HCT116 (cell line): ENCODE measurements at regions not wholly inside any gene's neighbourhood (a gene's known extent, or its start where the extent isn't known, plus 50 kb on each side); places are given as distances from the start of the nearest gene placed in this dataset.
A peak's percentile ranks its signal among the peaks of the same experiment; 100 is the strongest.

Experiments used
- ATAC-seq: fragments of 200-7000 bp; cut with Tn5 transposase; 2 replicates; pipeline ENCODE4 v1.9.1; 2020; ENCODE audit warnings: mild to moderate bottlenecking, moderate library complexity
- BruUV-seq: library from RNA; stranded (reverse); fragments of 400-500 nt; replicated peaks from 2 replicates; lab custom pipeline; 2021; lab: Mats Ljungman, UMichigan
- CTCF ChIA-PET: fragments of 300-600 bp; sonication (Branson Sonifier 250); formaldehyde crosslinking; loops from one replicate; lab custom pipeline; 2021; ENCODE audit warnings: antibody characterized with exemption; lab: Charles Lee
- POLR2A ChIA-PET: fragments of 300-600, 350-600 bp; sonication (Branson Sonifier 250); formaldehyde crosslinking; loops from one replicate; lab custom pipeline; 2021; ENCODE audit warnings: antibody characterized with exemption; lab: Charles Lee
- RAD21 ChIA-PET, 2 experiments: fragments of 300-600 bp; sonication (Branson Sonifier 250); formaldehyde crosslinking; loops; one replicate each; lab custom pipeline; 2023; ENCODE audit warnings: low total read pairs in 2 of 2; ENCODE audit not compliant: uncharacterized antibody in 2 of 2, unreplicated experiment in 2 of 2, low non-redundant PET in 1 of 2; lab: Charles Lee
- DNase-seq: peaks from one replicate; pipeline ENCODE4 v3.0.0-alpha.2; 2010; ENCODE audit warnings: low read depth, low spot score
- H2AFZ ChIP-seq: fragments of 200-600 bp; shearing (Covaris generic), sonication (generic); 2 replicates; pipeline ENCODE4 v1.6.1; 2017; ENCODE audit warnings: low read depth, mixed run types, mixed read lengths, antibody characterized with exemption, low read length; ENCODE audit not compliant: poor library complexity, severe bottlenecking
- H3K27ac ChIP-seq: 2 replicates; pipeline ENCODE4 v1.5.1; 2012; ENCODE audit warnings: low read depth, low read length
- H3K27me3 ChIP-seq: fragments of 200-600 bp; sonication (generic); 2 replicates; pipeline ENCODE4 v1.6.1; 2016; ENCODE audit warnings: mixed run types, low read length, mixed read lengths; ENCODE audit not compliant: insufficient read depth
- H3K36me3 ChIP-seq, 2 experiments: fragments of 200-500 bp in 1 of 2; fragments of 200-600 bp in 1 of 2; sonication (Bioruptor generic) in 1 of 2; sonication (generic) in 1 of 2; 2 replicates each; pipeline versions ENCODE4 v1.5.1 to v1.6.1; 2014 to 2016; ENCODE audit warnings: low read length in 2 of 2, inconsistent platforms in 1 of 2, mixed read lengths in 1 of 2, mixed run types in 1 of 2; ENCODE audit not compliant: insufficient read depth in 2 of 2, control insufficient read depth in 1 of 2
- H3K4me1 ChIP-seq, 2 experiments: fragments of 200-600 bp in 1 of 2; sonication (generic) in 1 of 2; 2 replicates each; pipeline versions ENCODE4 v1.5.1 to v1.6.1; 2012 to 2017; ENCODE audit warnings: low read length in 2 of 2, inconsistent platforms in 1 of 2, mild to moderate bottlenecking in 1 of 2, mixed read lengths in 1 of 2, mixed run types in 1 of 2, moderate library complexity in 1 of 2; ENCODE audit not compliant: insufficient read depth in 2 of 2, control insufficient read depth in 1 of 2
- H3K4me2 ChIP-seq: fragments of 200-600 bp; sonication (generic); 2 replicates; pipeline ENCODE4 v1.6.1; 2017; ENCODE audit warnings: mixed run types, low read length, mixed read lengths
- H3K4me3 ChIP-seq, 2 experiments: fragments of 200-600 bp in 1 of 2; sonication (generic) in 1 of 2; replicated peaks in 1 of 2; 2 replicates each; pipeline ENCODE4 v1.5.1; 2011 to 2016; ENCODE audit warnings: low read length in 2 of 2, control low read depth in 1 of 2, low read depth in 1 of 2, mild to moderate bottlenecking in 1 of 2, mixed read lengths in 1 of 2, mixed run types in 1 of 2
- H3K79me2 ChIP-seq: fragments of 200-600 bp; sonication (generic); 2 replicates; pipeline ENCODE4 v1.6.1; 2017; ENCODE audit warnings: mild to moderate bottlenecking, mixed run types, low read length, moderate library complexity, mixed read lengths; ENCODE audit not compliant: insufficient read depth
- H3K9ac ChIP-seq: fragments of 200-600 bp; sonication (generic); 2 replicates; pipeline ENCODE4 v1.6.1; 2016; ENCODE audit warnings: low read length, mixed read lengths
- H3K9me2 ChIP-seq: fragments of 200-600 bp; sonication (generic), shearing (Covaris generic); 2 replicates; pipeline ENCODE4 v1.6.1; 2017; ENCODE audit warnings: mixed run types, mild to moderate bottlenecking, moderate library complexity; ENCODE audit not compliant: insufficient read depth
- H3K9me3 ChIP-seq, 2 experiments: fragments of 200-500 bp in 1 of 2; fragments of 200-600 bp in 1 of 2; sonication (Bioruptor generic) in 1 of 2; sonication (generic) in 1 of 2; 2 replicates each; pipeline ENCODE4 v1.6.1; 2014 to 2017; ENCODE audit warnings: low read length in 2 of 2, mixed read lengths in 2 of 2, inconsistent platforms in 1 of 2, low read depth in 1 of 2, mild to moderate bottlenecking in 1 of 2, mixed run types in 1 of 2, moderate library complexity in 1 of 2; ENCODE audit not compliant: control insufficient read depth in 1 of 2, insufficient read depth in 1 of 2
- H4K20me1 ChIP-seq: fragments of 200-600 bp; sonication (generic), shearing (Covaris generic); 2 replicates; pipeline ENCODE4 v1.6.1; 2017; ENCODE audit warnings: mixed run types, mild to moderate bottlenecking, moderate library complexity; ENCODE audit not compliant: insufficient read depth
- ATF3 ChIP-seq: IDR thresholded peaks from 2 replicates; pipeline ENCODE4 v1.6.1; 2012
- CBX3 ChIP-seq: IDR thresholded peaks from 2 replicates; pipeline ENCODE4 v1.6.1; 2012; ENCODE audit warnings: low read depth
- CEBPB ChIP-seq: IDR thresholded peaks from 2 replicates; pipeline ENCODE4 v1.6.1; 2012; ENCODE audit warnings: low read depth
- EGR1 ChIP-seq: IDR thresholded peaks from 2 replicates; pipeline ENCODE4 v1.6.1; 2012; ENCODE audit warnings: low read depth
- ELF1 ChIP-seq: IDR thresholded peaks from 2 replicates; pipeline ENCODE4 v1.6.1; 2012; ENCODE audit warnings: low read depth, borderline replicate concordance
- EZH2 ChIP-seq: fragments of 200-600 bp; sonication (generic); IDR thresholded peaks from 2 replicates; pipeline ENCODE4 v1.6.1; 2017; ENCODE audit warnings: antibody characterized with exemption, mixed run types
- EZH2phosphoT487 ChIP-seq: fragments of 200-600 bp; IDR thresholded peaks from 2 replicates; pipeline ENCODE4 v1.6.1; 2018; ENCODE audit warnings: antibody characterized with exemption, borderline replicate concordance
- FOSL1 ChIP-seq: IDR thresholded peaks from 2 replicates; pipeline ENCODE4 v1.6.1; 2012; ENCODE audit warnings: low read depth
- JUND ChIP-seq: IDR thresholded peaks from 2 replicates; pipeline ENCODE4 v1.6.1; 2012
- MAX ChIP-seq: IDR thresholded peaks from 2 replicates; pipeline ENCODE4 v1.6.1; 2012
- POLR2A ChIP-seq: IDR thresholded peaks from 2 replicates; pipeline ENCODE4 v1.7.0; 2011; ENCODE audit warnings: borderline replicate concordance; ENCODE audit not compliant: insufficient read depth, insufficient read length; ENCODE audit errors: extremely low read depth
- POLR2AphosphoS5 ChIP-seq: IDR thresholded peaks from 2 replicates; pipeline ENCODE4 v1.6.1; 2011; ENCODE audit warnings: mild to moderate bottlenecking, low read depth, low read length, moderate library complexity
- SIN3A ChIP-seq: IDR thresholded peaks from 2 replicates; pipeline ENCODE4 v1.6.1; 2012; ENCODE audit warnings: low read depth
- SP1 ChIP-seq: IDR thresholded peaks from 2 replicates; pipeline ENCODE4 v1.6.1; 2012; ENCODE audit warnings: low read depth
- TCF7L2 ChIP-seq: IDR thresholded peaks from 2 replicates; pipeline ENCODE4 v1.7.0; 2011; ENCODE audit warnings: borderline replicate concordance, inconsistent platforms; ENCODE audit not compliant: insufficient read depth, insufficient read length; ENCODE audit errors: extremely low read depth
- YY1 ChIP-seq: IDR thresholded peaks from 2 replicates; pipeline ENCODE4 v1.6.1; 2011; ENCODE audit warnings: low read length, low read depth, moderate library complexity, mild to moderate bottlenecking; ENCODE audit not compliant: insufficient replicate concordance; ENCODE audit errors: extremely low read depth
- ZFX ChIP-seq: fragments of 450-650 bp; IDR thresholded peaks from 2 replicates; pipeline ENCODE4 v1.6.1; 2017
- ZNF274 ChIP-seq: fragments of 200-500 bp; sonication (Bioruptor generic); IDR thresholded peaks from 2 replicates; pipeline ENCODE4 v1.6.1; 2014; ENCODE audit warnings: mild to moderate bottlenecking, low read depth, low read length, inconsistent platforms
- intact Hi-C: fragments of 100-400 bp; cut with micrococcal nuclease; formaldehyde crosslinking; loops from 2 replicates; pipeline ENCODE4 v1.10.0; 2022
- TF ChIP-seq, protein P1 (sequence below), 3 experiments: fragments of 200-600 bp in 1 of 3; sonication (generic) in 1 of 3; IDR thresholded peaks in 2 of 3; conservative IDR thresholded peaks in 1 of 3; 2 replicates each; pipeline ENCODE4 v1.5.1; 2012 to 2017; ENCODE audit warnings: low read depth in 2 of 3, low read length in 2 of 3, antibody characterized with exemption in 1 of 3, borderline replicate concordance in 1 of 3, control low read depth in 1 of 3, mild to moderate bottlenecking in 1 of 3, mixed read lengths in 1 of 3, mixed run types in 1 of 3, moderate library complexity in 1 of 3; ENCODE audit not compliant: insufficient read depth in 1 of 3
- TF ChIP-seq, protein P2 (sequence below): IDR thresholded peaks from 2 replicates; pipeline ENCODE4 v1.6.1; 2011; ENCODE audit warnings: mild to moderate bottlenecking, low read length, moderate library complexity; ENCODE audit not compliant: insufficient replicate concordance; ENCODE audit errors: extremely low read depth
- TF ChIP-seq, protein P3 (sequence below): IDR thresholded peaks from 2 replicates; pipeline ENCODE4 v1.6.1; 2012; ENCODE audit warnings: low read depth

DNA sequence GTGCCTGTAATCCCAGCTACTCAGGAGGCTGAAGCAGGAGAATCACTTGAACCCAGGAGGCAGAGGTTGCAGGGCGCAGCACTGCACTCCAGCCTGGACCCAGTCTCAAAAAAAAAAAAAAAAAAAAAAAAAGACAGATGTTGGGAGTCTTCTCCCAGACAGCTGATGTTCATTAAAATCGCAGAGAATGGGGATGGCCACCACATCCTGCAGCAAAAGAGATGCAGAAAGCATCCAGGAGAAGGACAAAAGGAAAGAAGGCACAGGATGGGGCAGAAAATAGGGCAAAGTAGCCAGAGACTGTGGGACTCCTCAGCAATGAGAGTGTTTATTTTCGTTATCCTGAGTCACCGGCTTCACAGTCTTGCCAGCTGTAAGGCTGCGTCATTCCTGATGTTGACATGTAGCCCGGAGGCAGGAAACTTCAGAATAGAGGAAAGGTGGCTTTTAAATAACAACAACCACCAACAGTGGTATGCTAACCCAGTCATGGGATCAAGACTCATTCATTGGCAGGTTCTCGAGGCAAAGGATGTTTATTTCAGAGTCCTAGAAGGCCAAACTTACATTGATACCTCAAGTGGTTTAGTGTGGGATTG, 149.5 kb upstream of the SVIL start:
- peak overlapping the region; percentile 65 for H3K4me2 ChIP-seq
- H3K9ac ChIP-seq, result no peak overlapping the region
- H2AFZ ChIP-seq, result no peak overlapping the region
- no TSS peak for BruUV-seq
- peaks cover 12 to 16% of the 10 kb centered on the region in 2 experiments; a peak in 3 of 4 replicates for H3K4me1 ChIP-seq
- H3K36me3 ChIP-seq, result no peaks in the 10 kb centered on the region
- peak; percentile 73 for DNase-seq
- RAD21 ChIA-PET, result no interaction called here
- H3K27ac ChIP-seq, result no peak overlapping the region
- ATAC-seq, result peak; percentile 90
- CTCF ChIA-PET, result no interaction called here
- H3K27me3 ChIP-seq, result no peaks in the 10 kb centered on the region
- no peaks in the 10 kb centered on the region for H3K9me3 ChIP-seq
- no peaks in the 10 kb centered on the region for H3K79me2 ChIP-seq
- POLR2A ChIA-PET, result no interaction called here
- H3K9me2 ChIP-seq, result no peaks in the 10 kb centered on the region
- H4K20me1 ChIP-seq, result no peaks in the 10 kb centered on the region
- no peak overlapping the region for H3K4me3 ChIP-seq
- intact Hi-C loops, result no loop called here
- no peak for TF ChIP-seq ZFX
- TF ChIP-seq YY1, result no peak
- no peak for TF ChIP-seq MAX
- peak; percentile 22; the same call in 1 of the 2 replicates for TF ChIP-seq POLR2AphosphoS5
- TF ChIP-seq, protein P1, sequence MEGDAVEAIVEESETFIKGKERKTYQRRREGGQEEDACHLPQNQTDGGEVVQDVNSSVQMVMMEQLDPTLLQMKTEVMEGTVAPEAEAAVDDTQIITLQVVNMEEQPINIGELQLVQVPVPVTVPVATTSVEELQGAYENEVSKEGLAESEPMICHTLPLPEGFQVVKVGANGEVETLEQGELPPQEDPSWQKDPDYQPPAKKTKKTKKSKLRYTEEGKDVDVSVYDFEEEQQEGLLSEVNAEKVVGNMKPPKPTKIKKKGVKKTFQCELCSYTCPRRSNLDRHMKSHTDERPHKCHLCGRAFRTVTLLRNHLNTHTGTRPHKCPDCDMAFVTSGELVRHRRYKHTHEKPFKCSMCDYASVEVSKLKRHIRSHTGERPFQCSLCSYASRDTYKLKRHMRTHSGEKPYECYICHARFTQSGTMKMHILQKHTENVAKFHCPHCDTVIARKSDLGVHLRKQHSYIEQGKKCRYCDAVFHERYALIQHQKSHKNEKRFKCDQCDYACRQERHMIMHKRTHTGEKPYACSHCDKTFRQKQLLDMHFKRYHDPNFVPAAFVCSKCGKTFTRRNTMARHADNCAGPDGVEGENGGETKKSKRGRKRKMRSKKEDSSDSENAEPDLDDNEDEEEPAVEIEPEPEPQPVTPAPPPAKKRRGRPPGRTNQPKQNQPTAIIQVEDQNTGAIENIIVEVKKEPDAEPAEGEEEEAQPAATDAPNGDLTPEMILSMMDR (IDR thresholded peaks at IDR 0.05 in 2 of 3, conservative IDR thresholded peaks at IDR 0.05 in 1 of 3; ENCODE audit: borderline replicate concordance in 1 of 3, insufficient read depth in 1 of 3, low read depth in 2 of 3, low read length in 2 of 3), result no peak
- peak; percentile 89 for TF ChIP-seq JUND
- peak; percentile 81 for TF ChIP-seq FOSL1
- TF ChIP-seq, protein P2, sequence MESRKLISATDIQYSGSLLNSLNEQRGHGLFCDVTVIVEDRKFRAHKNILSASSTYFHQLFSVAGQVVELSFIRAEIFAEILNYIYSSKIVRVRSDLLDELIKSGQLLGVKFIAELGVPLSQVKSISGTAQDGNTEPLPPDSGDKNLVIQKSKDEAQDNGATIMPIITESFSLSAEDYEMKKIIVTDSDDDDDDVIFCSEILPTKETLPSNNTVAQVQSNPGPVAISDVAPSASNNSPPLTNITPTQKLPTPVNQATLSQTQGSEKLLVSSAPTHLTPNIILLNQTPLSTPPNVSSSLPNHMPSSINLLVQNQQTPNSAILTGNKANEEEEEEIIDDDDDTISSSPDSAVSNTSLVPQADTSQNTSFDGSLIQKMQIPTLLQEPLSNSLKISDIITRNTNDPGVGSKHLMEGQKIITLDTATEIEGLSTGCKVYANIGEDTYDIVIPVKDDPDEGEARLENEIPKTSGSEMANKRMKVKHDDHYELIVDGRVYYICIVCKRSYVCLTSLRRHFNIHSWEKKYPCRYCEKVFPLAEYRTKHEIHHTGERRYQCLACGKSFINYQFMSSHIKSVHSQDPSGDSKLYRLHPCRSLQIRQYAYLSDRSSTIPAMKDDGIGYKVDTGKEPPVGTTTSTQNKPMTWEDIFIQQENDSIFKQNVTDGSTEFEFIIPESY, result no peak
- no peak for TF ChIP-seq EGR1
- TF ChIP-seq TCF7L2, result no peak
- TF ChIP-seq SIN3A, result peak; percentile 87
- no peak for TF ChIP-seq EZH2
- peak; percentile 77 for TF ChIP-seq CEBPB
- TF ChIP-seq ELF1, result no peak
- TF ChIP-seq POLR2A, result no peak
- TF ChIP-seq SP1, result peak; percentile 80
- TF ChIP-seq ATF3, result no peak
- TF ChIP-seq ZNF274, result no peak
- peak; percentile 52; the same call in 1 of the 2 replicates for TF ChIP-seq CBX3
- TF ChIP-seq, protein P3, sequence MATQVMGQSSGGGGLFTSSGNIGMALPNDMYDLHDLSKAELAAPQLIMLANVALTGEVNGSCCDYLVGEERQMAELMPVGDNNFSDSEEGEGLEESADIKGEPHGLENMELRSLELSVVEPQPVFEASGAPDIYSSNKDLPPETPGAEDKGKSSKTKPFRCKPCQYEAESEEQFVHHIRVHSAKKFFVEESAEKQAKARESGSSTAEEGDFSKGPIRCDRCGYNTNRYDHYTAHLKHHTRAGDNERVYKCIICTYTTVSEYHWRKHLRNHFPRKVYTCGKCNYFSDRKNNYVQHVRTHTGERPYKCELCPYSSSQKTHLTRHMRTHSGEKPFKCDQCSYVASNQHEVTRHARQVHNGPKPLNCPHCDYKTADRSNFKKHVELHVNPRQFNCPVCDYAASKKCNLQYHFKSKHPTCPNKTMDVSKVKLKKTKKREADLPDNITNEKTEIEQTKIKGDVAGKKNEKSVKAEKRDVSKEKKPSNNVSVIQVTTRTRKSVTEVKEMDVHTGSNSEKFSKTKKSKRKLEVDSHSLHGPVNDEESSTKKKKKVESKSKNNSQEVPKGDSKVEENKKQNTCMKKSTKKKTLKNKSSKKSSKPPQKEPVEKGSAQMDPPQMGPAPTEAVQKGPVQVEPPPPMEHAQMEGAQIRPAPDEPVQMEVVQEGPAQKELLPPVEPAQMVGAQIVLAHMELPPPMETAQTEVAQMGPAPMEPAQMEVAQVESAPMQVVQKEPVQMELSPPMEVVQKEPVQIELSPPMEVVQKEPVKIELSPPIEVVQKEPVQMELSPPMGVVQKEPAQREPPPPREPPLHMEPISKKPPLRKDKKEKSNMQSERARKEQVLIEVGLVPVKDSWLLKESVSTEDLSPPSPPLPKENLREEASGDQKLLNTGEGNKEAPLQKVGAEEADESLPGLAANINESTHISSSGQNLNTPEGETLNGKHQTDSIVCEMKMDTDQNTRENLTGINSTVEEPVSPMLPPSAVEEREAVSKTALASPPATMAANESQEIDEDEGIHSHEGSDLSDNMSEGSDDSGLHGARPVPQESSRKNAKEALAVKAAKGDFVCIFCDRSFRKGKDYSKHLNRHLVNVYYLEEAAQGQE, result no peak
- TF ChIP-seq EZH2phosphoT487, result no peak
